GM21528 (cell line): ENCODE measurements at regions not wholly inside any gene's neighbourhood (a gene's known extent, or its start where the extent isn't known, plus 50 kb on each side); places are given as distances from the start of the nearest gene placed in this dataset.

ENCODE experiments used
- ATAC-seq: cut with Tn5 transposase; IDR thresholded peaks from one replicate; pipeline ENCODE4 v1.9.1; 2021; ENCODE audit warnings: mild to moderate bottlenecking, moderate library complexity; ENCODE audit not compliant: unreplicated experiment, low FRiP score

- ATAC-seq: no peak
Measured at GRCh38 chr6:79313254-79313653, 78.8 kb upstream of the HMGN3 start.

DNA sequence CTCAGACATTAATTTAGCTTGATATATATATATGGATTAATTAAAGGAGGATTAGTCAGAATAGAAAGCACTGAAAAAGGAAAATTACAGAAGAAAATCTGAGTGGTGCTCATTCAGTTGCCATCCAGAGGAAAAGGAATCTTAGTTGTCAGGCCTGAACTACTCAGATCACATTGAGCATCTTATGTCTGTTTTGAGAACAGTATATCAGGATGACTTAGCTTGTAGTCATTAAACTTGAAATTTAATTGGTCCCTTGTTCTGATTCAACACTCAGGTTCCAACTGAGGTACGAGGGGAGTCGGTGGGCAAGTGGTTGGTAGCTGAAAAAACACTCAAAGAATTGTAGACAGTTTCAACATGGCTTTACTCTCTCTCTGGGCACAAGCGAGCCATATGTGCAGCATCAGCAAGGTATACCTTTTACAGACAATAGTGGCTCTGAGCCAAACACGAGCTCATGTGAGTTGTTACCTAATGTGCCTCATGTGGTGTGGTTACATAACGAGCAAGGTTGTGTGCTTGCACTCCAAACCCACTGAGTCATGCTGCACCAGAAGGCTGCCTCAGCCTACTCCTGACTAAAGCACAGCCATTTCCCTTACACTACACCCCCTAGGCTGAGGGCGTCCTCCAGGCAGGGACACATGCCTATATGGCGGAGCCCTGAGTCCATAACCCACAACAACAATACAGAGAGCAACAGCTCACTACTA is 73.0 kb upstream of the HMGN3 start:
- no peak for ATAC-seq

DNA sequence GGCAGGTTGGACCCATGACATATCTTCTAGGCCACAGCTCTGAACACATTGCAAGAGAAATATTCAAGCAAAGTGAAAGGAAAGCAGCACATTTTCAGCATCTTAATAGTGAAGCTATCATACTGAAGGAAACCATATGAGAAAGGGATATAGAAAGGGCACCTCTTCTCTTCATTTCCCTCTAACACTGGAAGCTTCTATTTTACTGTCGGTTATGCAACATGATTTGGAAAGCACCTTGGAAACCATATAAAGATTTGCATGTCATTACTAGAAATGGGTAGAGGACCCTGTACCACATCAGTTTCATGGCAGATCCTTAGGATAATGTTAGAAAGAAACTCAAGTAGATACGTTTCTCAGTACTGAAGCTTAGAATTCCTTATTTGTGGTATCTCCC is 70.5 kb upstream of the HMGN3 start:
- ATAC-seq: no peak

DNA sequence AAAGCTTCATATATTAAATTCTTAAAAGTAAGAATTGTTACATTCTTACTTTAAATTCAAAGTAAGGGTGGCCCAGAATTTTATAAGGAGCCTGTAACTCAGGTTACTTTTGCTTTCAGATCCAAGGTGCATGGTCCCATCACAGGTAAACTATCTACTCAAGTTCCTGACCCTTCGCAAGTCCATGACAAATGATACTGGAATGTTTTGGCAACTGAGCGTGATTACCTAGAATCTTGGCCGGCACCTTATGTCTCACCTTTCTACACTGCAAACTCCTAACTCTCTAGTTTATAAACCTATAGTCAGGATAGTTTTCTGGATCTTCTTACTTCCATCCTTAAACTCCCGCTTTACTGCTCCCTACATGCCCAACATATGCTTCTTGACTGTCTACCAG is 67.9 kb upstream of the HMGN3 start:
- ATAC-seq: no peak

DNA sequence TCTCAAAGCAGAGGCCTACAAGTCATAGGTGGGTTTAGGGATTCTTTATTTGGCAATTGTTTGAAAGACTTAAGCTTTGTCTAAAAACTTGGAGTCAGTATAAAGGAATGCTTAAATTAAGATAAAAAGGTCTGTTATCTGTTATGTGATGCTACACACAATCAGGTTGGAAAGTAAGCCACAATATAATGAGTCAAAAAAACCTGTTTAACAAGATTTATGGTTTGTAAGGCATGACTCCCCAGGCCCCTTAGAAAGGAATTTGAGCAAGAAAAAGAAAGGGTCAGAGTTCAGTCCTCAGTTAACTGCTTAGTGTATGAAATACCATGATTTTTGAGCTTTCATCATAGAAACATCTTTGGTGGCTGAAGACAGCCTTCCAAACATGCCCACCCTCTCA is 66.8 kb upstream of the HMGN3 start:
- ATAC-seq: no peak

GRCh38 chr6:79296211-79296610 is 61.7 kb upstream of the HMGN3 start:
- no peak for ATAC-seq
